GM10266 (cell line): ENCODE measurements at regions not wholly inside any gene's neighbourhood (a gene's known extent, or its start where the extent isn't known, plus 50 kb on each side); places are given as distances from the start of the nearest gene placed in this dataset.

ENCODE experiments used
- DNase-seq: peaks from one replicate; pipeline ENCODE4 v3.0.0; 2012; ENCODE audit errors: extremely low spot score
- CTCF ChIP-seq: IDR thresholded peaks from 2 replicates; pipeline ENCODE4 v1.5.1; 2012; ENCODE audit warnings: mild to moderate bottlenecking, low read depth; ENCODE audit not compliant: control insufficient read depth, insufficient read depth; ENCODE audit errors: missing control alignments

GRCh38 chr3:72223628-72224027 is 438.7 kb upstream of the PROK2 start:
- TF ChIP-seq CTCF = no peak
- DNase-seq = no peak

DNA sequence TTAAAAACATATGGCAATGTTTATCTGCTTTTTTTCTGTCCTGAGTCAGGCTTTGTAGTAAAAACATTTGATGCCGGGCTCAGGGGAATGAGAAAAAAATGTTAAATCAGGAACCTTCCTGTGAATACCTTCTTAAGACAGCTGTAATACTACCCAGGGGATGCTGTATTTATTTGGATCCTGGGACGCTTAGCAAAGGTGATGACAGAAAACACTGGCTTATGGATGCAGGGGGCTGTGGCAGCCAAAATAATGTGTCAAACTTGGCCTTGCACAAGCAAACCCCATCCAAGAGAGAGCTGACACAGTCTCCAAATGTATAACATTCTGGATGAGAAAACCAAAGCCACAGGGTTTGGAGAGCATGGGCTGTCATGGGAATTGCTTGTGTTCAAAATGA is 438.2 kb upstream of the PROK2 start:
- no peak for DNase-seq
- no peak for TF ChIP-seq CTCF

GRCh38 chr3:72222410-72222809 is 437.5 kb upstream of the PROK2 start:
- DNase-seq = no peak
- no peak for TF ChIP-seq CTCF

- no peak for DNase-seq
- TF ChIP-seq CTCF = no peak
These were observed 436.0 kb upstream of the PROK2 start for GRCh38 chr3:72220946-72221345.

DNA sequence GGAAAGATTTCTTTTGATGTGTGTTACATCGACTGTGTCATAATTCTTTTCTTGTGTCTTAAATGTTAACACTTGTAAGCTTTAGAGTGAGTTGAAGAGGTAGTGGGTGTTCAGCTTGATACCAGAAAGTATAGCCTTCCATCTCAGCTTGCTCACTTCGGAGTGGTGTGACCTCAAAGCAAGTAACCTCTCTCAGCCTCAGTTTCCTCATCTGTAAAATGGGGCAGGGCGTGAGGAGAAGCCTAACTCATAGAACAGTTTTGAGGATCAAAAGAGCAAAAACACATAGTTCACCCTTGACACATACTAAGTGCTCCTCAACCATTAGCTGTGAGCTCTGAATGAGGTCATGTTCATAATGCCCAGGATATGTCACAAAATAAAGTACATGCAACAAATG is 434.8 kb upstream of the PROK2 start:
- no peak for DNase-seq
- TF ChIP-seq CTCF = no peak

GRCh38 chr3:72217570-72217969 is 432.6 kb upstream of the PROK2 start:
- no peak for DNase-seq
- no peak for TF ChIP-seq CTCF

- TF ChIP-seq CTCF = no peak
- DNase-seq = no peak
These were observed 429.4 kb upstream of the PROK2 start for GRCh38 chr3:72214066-72214951.
